Activated CD4-positive, alpha-beta memory T cell treated with anti-CD3 and anti-CD28 coated beads, Interleukin-2, amount 10 ng/mL, durations not matched to agents 7 days and 5 days (primary cell): ENCODE measurements at regions not wholly inside any gene's neighbourhood (a gene's known extent, or its start where the extent isn't known, plus 50 kb on each side); places are given as distances from the start of the nearest gene placed in this dataset.

Experiments
- CTCF ChIA-PET: fragments of 350-600 bp; sonication (Branson Sonifier 250); formaldehyde crosslinking; loops from one replicate; lab custom pipeline; 2021; ENCODE audit warnings: antibody characterized with exemption, inconsistent platforms; lab: Charles Lee
- POLR2A ChIA-PET: fragments of 350-600 bp; sonication (Branson Sonifier 250); formaldehyde crosslinking; loops from one replicate; lab custom pipeline; 2021; ENCODE audit warnings: antibody characterized with exemption; lab: Charles Lee
- DNase-seq: peaks from one replicate; pipeline ENCODE4 v3.0.0-alpha.2; 2020
- H3K27ac Mint-ChIP-seq: one replicate; pipeline ENCODE4 v1.8.0; 2021; ENCODE audit warnings: mild to moderate bottlenecking, mixed read lengths
- H3K27me3 Mint-ChIP-seq: one replicate; pipeline ENCODE4 v1.8.0; 2021; ENCODE audit warnings: mixed read lengths
- H3K36me3 Mint-ChIP-seq: one replicate; pipeline ENCODE4 v1.8.0; 2021; ENCODE audit warnings: low read depth, mixed read lengths
- H3K4me1 Mint-ChIP-seq: one replicate; pipeline ENCODE4 v1.8.0; 2021; ENCODE audit warnings: mixed read lengths
- H3K4me3 Mint-ChIP-seq: one replicate; pipeline ENCODE4 v1.8.0; 2021; ENCODE audit warnings: mild to moderate bottlenecking, mixed read lengths
- H3K9me3 Mint-ChIP-seq: one replicate; pipeline ENCODE4 v1.8.0; 2021; ENCODE audit warnings: mixed read lengths

GRCh38 chr15:47333734-47334133, 383.6 kb upstream of the SEMA6D start:
- Mint-ChIP-seq H3K27ac (no peak overlapping the region), H3K4me1 (no peaks in the 10 kb centered on the region), H3K36me3 (no peaks in the 10 kb centered on the region), H3K4me3 (no peak overlapping the region), H3K9me3 (peaks cover 2% of the 10 kb centered on the region), H3K27me3 (no peaks in the 10 kb centered on the region)
- no peak for DNase-seq
- ChIA-PET POLR2A (no interaction called here), CTCF (no interaction called here)

- peaks cover 6% of the 10 kb centered on the region for H3K9me3 Mint-ChIP-seq
- no peaks in the 10 kb centered on the region for H3K4me1 Mint-ChIP-seq
- H3K27me3 Mint-ChIP-seq = no peaks in the 10 kb centered on the region
- H3K27ac Mint-ChIP-seq = no peak overlapping the region
- no peak for DNase-seq
- ChIA-PET CTCF (no interaction called here), POLR2A (no interaction called here)
- H3K36me3 Mint-ChIP-seq = no peaks in the 10 kb centered on the region
- H3K4me3 Mint-ChIP-seq = no peak overlapping the region
Measured at GRCh38 chr15:47334805-47335535, 382.3 kb upstream of the SEMA6D start.

- Mint-ChIP-seq H3K4me3 (no peak overlapping the region), H3K27me3 (no peaks in the 10 kb centered on the region), H3K9me3 (peaks cover 6% of the 10 kb centered on the region), H3K4me1 (no peaks in the 10 kb centered on the region), H3K27ac (no peak overlapping the region), H3K36me3 (no peaks in the 10 kb centered on the region)
- DNase-seq = no peak
- CTCF ChIA-PET = no interaction called here
- POLR2A ChIA-PET = no interaction called here
Measured at GRCh38 chr15:47337106-47337505, 380.2 kb upstream of the SEMA6D start.

DNA sequence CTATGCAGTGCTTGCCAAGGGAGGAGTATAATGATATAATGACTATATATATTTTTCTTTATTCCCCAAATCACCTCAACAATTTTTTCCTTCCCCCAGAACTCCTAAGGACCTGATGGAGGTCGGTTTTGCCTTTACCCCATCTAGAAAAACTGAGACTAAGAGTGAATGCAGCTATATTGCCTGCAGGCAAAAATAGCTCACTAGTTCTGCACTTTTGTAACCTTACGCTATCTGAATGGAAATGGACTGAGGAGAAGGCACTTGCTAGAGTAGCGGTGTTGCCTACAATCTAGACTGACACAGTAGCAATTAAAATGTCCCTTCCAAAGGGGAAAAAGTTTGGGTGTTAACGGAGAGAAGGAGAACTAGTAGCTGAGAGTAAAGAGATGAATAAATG, 379.5 kb upstream of the SEMA6D start:
- Mint-ChIP-seq H3K9me3 (peaks cover 6% of the 10 kb centered on the region), H3K4me3 (no peak overlapping the region), H3K27me3 (no peaks in the 10 kb centered on the region), H3K36me3 (no peaks in the 10 kb centered on the region), H3K27ac (no peak overlapping the region), H3K4me1 (no peaks in the 10 kb centered on the region)
- DNase-seq = no peak
- ChIA-PET POLR2A (no interaction called here), CTCF (no interaction called here)

DNA sequence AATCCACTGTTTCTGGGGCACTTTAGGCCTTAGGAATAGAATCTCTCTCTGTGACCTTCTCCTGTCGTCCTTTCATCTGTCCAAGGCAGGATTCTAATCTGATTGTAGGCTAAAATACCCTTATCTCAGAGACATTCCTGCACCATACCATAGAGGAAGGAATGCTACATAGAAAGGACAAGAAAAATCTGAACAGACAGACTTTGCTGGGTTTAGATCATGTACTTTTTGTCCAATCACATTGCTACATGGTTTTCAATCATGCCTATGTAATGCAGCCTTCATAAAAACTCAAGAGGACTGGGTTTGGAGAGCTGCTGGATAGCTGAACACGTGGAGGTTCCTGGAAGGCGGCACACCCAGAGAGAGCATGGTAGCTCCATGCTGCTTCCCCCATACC, 378.5 kb upstream of the SEMA6D start:
- Mint-ChIP-seq H3K4me3 (no peak overlapping the region), H3K27me3 (no peaks in the 10 kb centered on the region), H3K4me1 (no peaks in the 10 kb centered on the region), H3K27ac (no peak overlapping the region), H3K9me3 (peaks cover 6% of the 10 kb centered on the region), H3K36me3 (no peaks in the 10 kb centered on the region)
- CTCF ChIA-PET = no interaction called here
- POLR2A ChIA-PET = no interaction called here
- no peak for DNase-seq

DNA sequence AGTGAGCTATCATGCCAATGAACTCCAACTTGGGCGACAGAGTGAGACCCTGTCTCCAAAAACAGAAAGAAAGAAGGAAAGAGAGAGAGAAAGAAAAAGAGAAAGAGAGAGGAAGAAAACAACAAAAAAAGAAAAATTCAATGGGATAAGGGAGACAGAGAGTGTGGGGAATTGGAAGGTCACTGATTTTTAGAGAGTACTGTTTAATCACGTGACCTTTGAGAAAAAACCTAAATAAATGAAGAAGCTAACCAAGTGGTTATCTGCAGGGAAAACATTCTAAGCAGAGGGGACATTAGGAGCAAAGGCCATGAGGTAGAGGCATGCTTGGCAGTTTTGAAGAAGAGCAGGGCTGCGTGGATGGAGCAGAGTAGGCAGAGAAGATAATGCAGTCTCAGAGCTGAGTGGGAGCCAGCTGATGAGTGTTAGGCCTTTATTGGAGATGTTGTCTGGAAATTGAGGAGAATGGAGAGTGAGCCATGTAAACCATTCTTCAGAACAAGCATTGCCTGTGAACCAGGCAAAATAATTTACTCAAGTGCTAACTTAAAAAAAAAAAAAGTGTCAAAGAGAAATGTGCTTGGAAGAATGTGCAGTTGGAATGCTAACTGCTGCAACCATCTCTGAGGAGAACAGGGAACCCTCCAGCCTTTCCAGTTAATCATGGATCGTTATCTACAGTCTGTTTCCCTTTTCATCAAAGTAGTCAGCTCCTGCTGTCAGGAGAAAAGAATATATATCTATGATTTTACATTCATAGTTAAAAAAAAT, 377.3 kb upstream of the SEMA6D start:
- peaks cover 6% of the 10 kb centered on the region for H3K9me3 Mint-ChIP-seq
- ChIA-PET POLR2A (no interaction called here), CTCF (no interaction called here)
- no peak overlapping the region for H3K27ac Mint-ChIP-seq
- no peaks in the 10 kb centered on the region for H3K27me3 Mint-ChIP-seq
- DNase-seq = no peak
- H3K4me1 Mint-ChIP-seq = no peaks in the 10 kb centered on the region
- no peak overlapping the region for H3K4me3 Mint-ChIP-seq
- H3K36me3 Mint-ChIP-seq = no peaks in the 10 kb centered on the region

- H3K4me3 Mint-ChIP-seq = no peak overlapping the region
- H3K36me3 Mint-ChIP-seq = no peaks in the 10 kb centered on the region
- ChIA-PET POLR2A (no interaction called here), CTCF (no interaction called here)
- DNase-seq = no peak
- H3K27ac Mint-ChIP-seq = no peak overlapping the region
- no peaks in the 10 kb centered on the region for H3K27me3 Mint-ChIP-seq
- H3K9me3 Mint-ChIP-seq = peaks cover 4% of the 10 kb centered on the region
- no peaks in the 10 kb centered on the region for H3K4me1 Mint-ChIP-seq
Measured at GRCh38 chr15:47340571-47340920, 376.8 kb upstream of the SEMA6D start.

GRCh38 chr15:47349179-47349578, 368.1 kb upstream of the SEMA6D start:
- H3K9me3 Mint-ChIP-seq = no peaks in the 10 kb centered on the region

GRCh38 chr15:47351501-47351900, 365.8 kb upstream of the SEMA6D start:
- H3K4me1 Mint-ChIP-seq = no peaks in the 10 kb centered on the region
- POLR2A ChIA-PET = no interaction called here
- DNase-seq = no peak
- CTCF ChIA-PET = no interaction called here
- H3K9me3 Mint-ChIP-seq = no peaks in the 10 kb centered on the region
- H3K36me3 Mint-ChIP-seq = no peaks in the 10 kb centered on the region
- H3K4me3 Mint-ChIP-seq = no peak overlapping the region
- no peak overlapping the region for H3K27ac Mint-ChIP-seq
- no peaks in the 10 kb centered on the region for H3K27me3 Mint-ChIP-seq

More at GRCh38 chr15:47349179-47349578, 368.1 kb upstream of the SEMA6D start:
- Mint-ChIP-seq H3K4me3 (no peak overlapping the region), H3K36me3 (no peaks in the 10 kb centered on the region), H3K4me1 (no peaks in the 10 kb centered on the region), H3K27ac (no peak overlapping the region), H3K27me3 (no peaks in the 10 kb centered on the region)
- CTCF ChIA-PET = no interaction called here
- POLR2A ChIA-PET = no interaction called here
- DNase-seq = no peak

GRCh38 chr15:47352217-47352616, 365.1 kb upstream of the SEMA6D start:
- Mint-ChIP-seq H3K36me3 (no peaks in the 10 kb centered on the region), H3K27ac (no peak overlapping the region), H3K4me1 (no peaks in the 10 kb centered on the region), H3K27me3 (no peaks in the 10 kb centered on the region), H3K9me3 (no peaks in the 10 kb centered on the region), H3K4me3 (no peak overlapping the region)
- CTCF ChIA-PET = no interaction called here
- DNase-seq = no peak
- POLR2A ChIA-PET = no interaction called here

DNA sequence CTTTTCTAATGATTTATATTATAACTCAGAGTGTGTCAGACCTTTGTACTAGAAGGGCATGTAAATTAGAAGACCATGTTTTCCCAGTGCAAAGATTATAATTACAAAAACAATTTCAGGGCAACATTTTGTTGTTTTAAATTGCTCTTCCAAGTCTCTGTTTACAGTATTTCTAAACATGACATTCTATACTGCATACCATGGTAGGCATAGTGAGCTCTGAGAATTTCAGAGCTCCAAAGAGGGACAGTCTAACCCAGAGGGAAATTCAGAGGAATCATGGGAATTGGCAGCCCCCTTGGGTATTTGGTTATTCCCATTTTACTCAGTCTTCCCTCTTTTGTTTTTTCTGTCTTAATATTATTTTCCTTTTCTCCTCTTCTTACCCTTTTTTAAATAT, 361.5 kb upstream of the SEMA6D start:
- H3K9me3 Mint-ChIP-seq = no peaks in the 10 kb centered on the region
- ChIA-PET POLR2A (no interaction called here), CTCF (no interaction called here)
- no peaks in the 10 kb centered on the region for H3K4me1 Mint-ChIP-seq
- H3K27ac Mint-ChIP-seq = no peak overlapping the region
- H3K36me3 Mint-ChIP-seq = no peaks in the 10 kb centered on the region
- H3K4me3 Mint-ChIP-seq = no peak overlapping the region
- no peak for DNase-seq
- H3K27me3 Mint-ChIP-seq = no peaks in the 10 kb centered on the region

GRCh38 chr15:47356297-47356696, 361.0 kb upstream of the SEMA6D start:
- CTCF ChIA-PET = no interaction called here
- Mint-ChIP-seq H3K4me1 (no peaks in the 10 kb centered on the region), H3K9me3 (no peaks in the 10 kb centered on the region), H3K4me3 (no peak overlapping the region), H3K27me3 (no peaks in the 10 kb centered on the region), H3K36me3 (no peaks in the 10 kb centered on the region), H3K27ac (no peak overlapping the region)
- POLR2A ChIA-PET = no interaction called here
- no peak for DNase-seq

DNA sequence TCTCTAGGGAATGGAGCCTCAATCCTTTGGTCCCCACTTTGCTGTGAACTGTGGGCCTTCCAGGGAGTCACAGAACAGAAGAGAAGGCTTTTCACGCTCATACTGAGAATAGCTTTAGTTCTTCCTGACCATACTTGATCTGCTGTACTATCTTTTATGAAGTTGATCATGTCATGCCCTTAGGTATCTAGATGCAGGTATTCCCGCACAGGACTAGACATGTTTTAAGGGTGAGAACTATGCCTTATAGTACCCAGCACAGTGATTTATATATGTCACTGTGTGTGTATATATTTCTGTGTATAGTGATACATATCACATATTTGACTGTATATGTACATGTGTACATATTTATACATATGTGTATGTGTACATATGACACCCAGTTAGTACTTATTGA, 358.4 kb upstream of the SEMA6D start:
- Mint-ChIP-seq H3K27ac (no peak overlapping the region), H3K27me3 (no peaks in the 10 kb centered on the region), H3K9me3 (no peaks in the 10 kb centered on the region), H3K4me3 (no peak overlapping the region), H3K4me1 (no peaks in the 10 kb centered on the region), H3K36me3 (no peaks in the 10 kb centered on the region)
- ChIA-PET POLR2A (no interaction called here), CTCF (no interaction called here)
- DNase-seq = no peak

DNA sequence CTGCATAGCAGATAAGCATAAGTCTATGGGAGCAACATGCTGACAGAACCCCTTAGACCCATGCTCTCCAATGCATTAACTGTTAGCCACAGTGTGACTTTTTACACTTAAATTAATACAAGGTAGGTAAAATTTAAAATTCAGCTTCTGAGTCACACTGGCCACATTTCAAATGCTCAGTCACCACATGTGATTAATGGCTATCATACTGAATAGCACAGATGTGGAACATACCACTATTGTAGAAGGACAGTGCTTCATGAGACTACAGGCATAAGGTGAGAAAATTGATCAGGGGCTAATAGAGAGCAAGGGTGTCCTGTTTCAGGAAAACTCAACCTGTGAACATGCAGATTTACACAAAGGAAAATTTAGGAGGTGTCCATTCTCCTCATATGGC, 357.0 kb upstream of the SEMA6D start:
- no peak overlapping the region for H3K27ac Mint-ChIP-seq

More for the DNA sequence above, 357.0 kb upstream of the SEMA6D start:
- DNase-seq = no peak
- H3K36me3 Mint-ChIP-seq = no peaks in the 10 kb centered on the region
- H3K4me3 Mint-ChIP-seq = no peak overlapping the region
- no peaks in the 10 kb centered on the region for H3K27me3 Mint-ChIP-seq
- peaks cover 2% of the 10 kb centered on the region for H3K9me3 Mint-ChIP-seq
- H3K4me1 Mint-ChIP-seq = no peaks in the 10 kb centered on the region
- ChIA-PET POLR2A (no interaction called here), CTCF (no interaction called here)
